Fibroblast of lung (primary cell): ENCODE measurements at regions not wholly inside any gene's neighbourhood (a gene's known extent, or its start where the extent isn't known, plus 50 kb on each side); places are given as distances from the start of the nearest gene placed in this dataset.

Experiments used
- EZH2 ChIP-seq: IDR thresholded peaks from 2 replicates; pipeline ENCODE4 v1.5.1; 2012; ENCODE audit warnings: low read length, control low read depth, mild to moderate bottlenecking; ENCODE audit errors: missing control alignments
- TF ChIP-seq, protein P1 (sequence below), 2 donors: IDR thresholded peaks in 1 of 2; conservative IDR thresholded peaks in 1 of 2; 1 replicate in 1 of 2; 2 replicates in 1 of 2; pipeline ENCODE4 v1.5.1; 2011 to 2012; ENCODE audit warnings: low read length in 2 of 2, control low read depth in 1 of 2, inconsistent platforms in 1 of 2, low read depth in 1 of 2, mild to moderate bottlenecking in 1 of 2

DNA sequence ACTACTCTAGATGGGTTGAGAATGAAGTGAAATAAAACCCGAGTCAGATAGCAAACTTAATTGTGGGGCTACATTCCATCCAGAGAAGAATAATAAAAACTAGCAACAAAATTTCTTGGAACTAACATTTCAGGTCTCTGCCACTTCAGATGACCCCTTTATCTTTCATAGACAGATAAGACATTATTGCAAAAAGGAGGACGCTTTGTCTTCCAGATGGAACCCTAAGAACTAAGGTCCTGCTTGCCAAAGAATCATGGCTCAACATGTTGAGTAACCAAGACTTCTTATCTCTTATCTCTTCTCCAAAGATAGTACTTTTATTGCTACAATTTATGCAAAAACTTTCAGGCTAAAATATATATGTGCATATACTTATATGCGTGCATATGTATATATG lies 221.1 kb upstream of the PREP start:
- TF ChIP-seq, protein P1, sequence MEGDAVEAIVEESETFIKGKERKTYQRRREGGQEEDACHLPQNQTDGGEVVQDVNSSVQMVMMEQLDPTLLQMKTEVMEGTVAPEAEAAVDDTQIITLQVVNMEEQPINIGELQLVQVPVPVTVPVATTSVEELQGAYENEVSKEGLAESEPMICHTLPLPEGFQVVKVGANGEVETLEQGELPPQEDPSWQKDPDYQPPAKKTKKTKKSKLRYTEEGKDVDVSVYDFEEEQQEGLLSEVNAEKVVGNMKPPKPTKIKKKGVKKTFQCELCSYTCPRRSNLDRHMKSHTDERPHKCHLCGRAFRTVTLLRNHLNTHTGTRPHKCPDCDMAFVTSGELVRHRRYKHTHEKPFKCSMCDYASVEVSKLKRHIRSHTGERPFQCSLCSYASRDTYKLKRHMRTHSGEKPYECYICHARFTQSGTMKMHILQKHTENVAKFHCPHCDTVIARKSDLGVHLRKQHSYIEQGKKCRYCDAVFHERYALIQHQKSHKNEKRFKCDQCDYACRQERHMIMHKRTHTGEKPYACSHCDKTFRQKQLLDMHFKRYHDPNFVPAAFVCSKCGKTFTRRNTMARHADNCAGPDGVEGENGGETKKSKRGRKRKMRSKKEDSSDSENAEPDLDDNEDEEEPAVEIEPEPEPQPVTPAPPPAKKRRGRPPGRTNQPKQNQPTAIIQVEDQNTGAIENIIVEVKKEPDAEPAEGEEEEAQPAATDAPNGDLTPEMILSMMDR (conservative IDR thresholded peaks at IDR 0.05 in 1 of 2, IDR thresholded peaks at IDR 0.05 in 1 of 2; ENCODE audit: low read depth in 1 of 2, low read length in 2 of 2) = no peak
- TF ChIP-seq EZH2 = no peak
